ENCODE measurements at regions not wholly inside any gene's neighbourhood (a gene's known extent, or its start where the extent isn't known, plus 50 kb on each side); places are given as distances from the start of the nearest gene placed in this dataset.

- TF ChIP-seq CTCF (IDR thresholded peaks at IDR 0.05; ENCODE audit: control extremely low read depth in 1 of 3, insufficient read depth in 1 of 3, low read depth in 1 of 3, low read length in 3 of 3) (no peak), CEBPB (IDR thresholded peaks at IDR 0.05; ENCODE audit: low read depth, low read length) (no peak), ZNF274 (IDR thresholded peaks at IDR 0.05; ENCODE audit: borderline replicate concordance, extremely low read depth, low read length) (no peak), SAP30 (IDR thresholded peaks at IDR 0.05; ENCODE audit: insufficient read depth, insufficient replicate concordance, low read length) (no peak)
Measured at GRCh38 chr15:87151202-87151748, 1071.6 kb downstream of the AGBL1 start.
